ENCODE measurements at regions not wholly inside any gene's neighbourhood (a gene's known extent, or its start where the extent isn't known, plus 50 kb on each side); places are given as distances from the start of the nearest gene placed in this dataset.

GRCh38 chr6:71038711-71039344 lies 82.0 kb upstream of the B3GAT2 start:
- H3K36me3 Mint-ChIP-seq (ENCODE audit: insufficient read depth in 1 of 3, low read depth in 3 of 3) = no peaks in the 10 kb centered on the region; a peak in 1 of 7 replicates
- H4K20me1 ChIP-seq (ENCODE audit: control insufficient read depth, insufficient read depth, insufficient read length) = no peaks in the 10 kb centered on the region
- no peak overlapping the region for H3K4me2 ChIP-seq (ENCODE audit: insufficient read depth, insufficient read length, low read length)
- H3K27me3 Mint-ChIP-seq (ENCODE audit: low read depth) = no peaks in the 10 kb centered on the region
- no peaks in the 10 kb centered on the region for H3K9me3 ChIP-seq (ENCODE audit: control insufficient read depth, low read depth, low read length)
- no peaks in the 10 kb centered on the region for H3K23me2 ChIP-seq (ENCODE audit: insufficient read length, low read depth, low read length, poor library complexity, severe bottlenecking)
- no peak for DNase-seq
- no peak overlapping the region for H2BK5ac ChIP-seq (ENCODE audit: insufficient read length, low read length)
- no peaks in the 10 kb centered on the region for H3K4me1 Mint-ChIP-seq
- H4K91ac ChIP-seq (ENCODE audit: insufficient read length, low read depth, low read length) = no peak overlapping the region
- H3K18ac ChIP-seq (ENCODE audit: insufficient read length, low read depth, low read length) = no peak overlapping the region
- no peak overlapping the region for H2BK20ac ChIP-seq (ENCODE audit: low read depth, low read length, poor library complexity, severe bottlenecking)
- no peak overlapping the region for H3K4ac ChIP-seq (ENCODE audit: low read depth, low read length)
- H2AFZ ChIP-seq (ENCODE audit: low read length) = no peak overlapping the region
- peaks cover 1% of the 10 kb centered on the region for H3K4me1 ChIP-seq (ENCODE audit: insufficient read depth, low read length)
- H4K8ac ChIP-seq (replicated peaks; ENCODE audit: insufficient read length, low read depth, low read length) = no peak overlapping the region
- H3K56ac ChIP-seq (ENCODE audit: insufficient read length, low read depth, low read length) = no peak overlapping the region
- no peak overlapping the region for H3K14ac ChIP-seq (ENCODE audit: insufficient read depth, low read length)
- TF ChIP-seq CTCF (conservative IDR thresholded peaks at IDR 0.05) = no peak
- no peak overlapping the region for H2BK12ac ChIP-seq (ENCODE audit: insufficient read length, low read depth, low read length)
- H3K79me1 ChIP-seq (ENCODE audit: insufficient read depth, low read depth, low read length, poor library complexity, severe bottlenecking) = no peaks in the 10 kb centered on the region
- H2AK5ac ChIP-seq (ENCODE audit: insufficient read length, low read length) = no peak overlapping the region
- peaks cover 0 to 3% of the 10 kb centered on the region in 2 experiments; a peak in 3 of 5 replicates for H3K9me3 Mint-ChIP-seq
- H3K23ac ChIP-seq (ENCODE audit: insufficient read length, low read depth, low read length) = no peak overlapping the region
- no peaks in the 10 kb centered on the region for H3K27me3 ChIP-seq (ENCODE audit: insufficient read depth, low read length)
- H3K79me2 ChIP-seq (ENCODE audit: insufficient read depth, low read length) = no peaks in the 10 kb centered on the region
- no peak overlapping the region for H2BK120ac ChIP-seq (ENCODE audit: low read depth, low read length, poor library complexity, severe bottlenecking)
- no peak overlapping the region for H3K27ac Mint-ChIP-seq
- H4K5ac ChIP-seq (ENCODE audit: insufficient read length, low read depth, low read length) = no peak overlapping the region
- no peak overlapping the region for H2BK15ac ChIP-seq (ENCODE audit: low read depth, low read length)
- H3K27ac ChIP-seq (ENCODE audit: insufficient read length, low read depth, low read length) = no peak overlapping the region
- H3K9ac ChIP-seq (ENCODE audit: extremely low read depth, insufficient read length, low read length) = no peak overlapping the region
- no peak overlapping the region for H3K4me3 Mint-ChIP-seq
- H3T11ph ChIP-seq (ENCODE audit: low read length) = no peak overlapping the region
- WGBS (ENCODE audit: extremely low coverage, insufficient read length, low lambda C conversion rate) = no CpG with 5 or more reads among the region's 8 CpGs
